Ishikawa (cell line): ENCODE measurements at regions not wholly inside any gene's neighbourhood (a gene's known extent, or its start where the extent isn't known, plus 50 kb on each side); places are given as distances from the start of the nearest gene placed in this dataset.

Experiments
- EGR1 ChIP-seq: IDR thresholded peaks from 2 replicates; pipeline ENCODE4 v1.6.1; 2012
- EP300 ChIP-seq: IDR thresholded peaks from 2 replicates; pipeline ENCODE4 v1.6.1; 2012; ENCODE audit warnings: borderline replicate concordance
- MAX ChIP-seq: IDR thresholded peaks from 2 replicates; pipeline ENCODE4 v1.6.1; 2012
- RAD21 ChIP-seq: IDR thresholded peaks from 2 replicates; pipeline ENCODE4 v1.6.1; 2012; ENCODE audit warnings: low read depth
- TF ChIP-seq, protein P1 (sequence below): IDR thresholded peaks from 2 replicates; pipeline ENCODE4 v1.6.1; 2012; ENCODE audit warnings: low read depth, mild to moderate bottlenecking

- TF ChIP-seq MAX (no peak), EP300 (no peak), EGR1 (no peak), RAD21 (no peak)
- TF ChIP-seq, protein P1, sequence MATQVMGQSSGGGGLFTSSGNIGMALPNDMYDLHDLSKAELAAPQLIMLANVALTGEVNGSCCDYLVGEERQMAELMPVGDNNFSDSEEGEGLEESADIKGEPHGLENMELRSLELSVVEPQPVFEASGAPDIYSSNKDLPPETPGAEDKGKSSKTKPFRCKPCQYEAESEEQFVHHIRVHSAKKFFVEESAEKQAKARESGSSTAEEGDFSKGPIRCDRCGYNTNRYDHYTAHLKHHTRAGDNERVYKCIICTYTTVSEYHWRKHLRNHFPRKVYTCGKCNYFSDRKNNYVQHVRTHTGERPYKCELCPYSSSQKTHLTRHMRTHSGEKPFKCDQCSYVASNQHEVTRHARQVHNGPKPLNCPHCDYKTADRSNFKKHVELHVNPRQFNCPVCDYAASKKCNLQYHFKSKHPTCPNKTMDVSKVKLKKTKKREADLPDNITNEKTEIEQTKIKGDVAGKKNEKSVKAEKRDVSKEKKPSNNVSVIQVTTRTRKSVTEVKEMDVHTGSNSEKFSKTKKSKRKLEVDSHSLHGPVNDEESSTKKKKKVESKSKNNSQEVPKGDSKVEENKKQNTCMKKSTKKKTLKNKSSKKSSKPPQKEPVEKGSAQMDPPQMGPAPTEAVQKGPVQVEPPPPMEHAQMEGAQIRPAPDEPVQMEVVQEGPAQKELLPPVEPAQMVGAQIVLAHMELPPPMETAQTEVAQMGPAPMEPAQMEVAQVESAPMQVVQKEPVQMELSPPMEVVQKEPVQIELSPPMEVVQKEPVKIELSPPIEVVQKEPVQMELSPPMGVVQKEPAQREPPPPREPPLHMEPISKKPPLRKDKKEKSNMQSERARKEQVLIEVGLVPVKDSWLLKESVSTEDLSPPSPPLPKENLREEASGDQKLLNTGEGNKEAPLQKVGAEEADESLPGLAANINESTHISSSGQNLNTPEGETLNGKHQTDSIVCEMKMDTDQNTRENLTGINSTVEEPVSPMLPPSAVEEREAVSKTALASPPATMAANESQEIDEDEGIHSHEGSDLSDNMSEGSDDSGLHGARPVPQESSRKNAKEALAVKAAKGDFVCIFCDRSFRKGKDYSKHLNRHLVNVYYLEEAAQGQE, result no peak
Observed at GRCh38 chr20:10111139-10111958, 76.6 kb downstream of the ANKEF1 start.
